K562 (cell line): ENCODE measurements at regions not wholly inside any gene's neighbourhood (a gene's known extent, or its start where the extent isn't known, plus 50 kb on each side); places are given as distances from the start of the nearest gene placed in this dataset.

ENCODE experiments used
- ATAC-seq: fragments of 200-7000 bp; cut with Tn5 transposase; 3 replicates; pipeline ENCODE4 v1.9.1; 2020; ENCODE audit warnings: moderate library complexity
- BruUV-seq: library from RNA; stranded (reverse); fragments of 400-500 nt; replicated peaks from 2 replicates; lab custom pipeline; 2021; lab: Mats Ljungman, UMichigan
- CTCF ChIA-PET: fragments of 300-600 bp; formaldehyde crosslinking; extraction: SDS; loops from one replicate; lab custom pipeline; 2021; ENCODE audit warnings: low intra/inter-chr PET ratio; lab: Yijun Ruan, JAX
- POLR2A ChIA-PET: fragments of 300-600, 350-650 bp; sonication (Branson Sonifier 250); formaldehyde crosslinking; extraction: SDS; loops from one replicate; lab custom pipeline; 2021; ENCODE audit warnings: antibody characterized with exemption, inconsistent platforms; lab: Yijun Ruan, JAX
- DNase-seq, 4 experiments: peaks; one replicate each; pipeline versions ENCODE4 v3.0.0 to v3.0.0-alpha.2; 2011 to 2018; ENCODE audit warnings: low spot score in 3 of 4, mixed read lengths in 3 of 4; ENCODE audit errors: extremely low read depth in 1 of 4
- FAIRE-seq: peaks from 2 replicates; lab custom pipeline; 2011; peaks lifted over from hg19 to GRCh38; lab: Jason Lieb, UNC
- H2AFZ ChIP-seq: 2 replicates; pipeline ENCODE4 v1.6.0; 2011; ENCODE audit warnings: low read depth, low read length, control low read depth, inconsistent platforms
- H3K27ac ChIP-seq: fragments of 200-600 bp; 3 replicates; pipeline ENCODE4 v1.8.0; 2011; ENCODE audit warnings: low read depth, mild to moderate bottlenecking, control low read depth, inconsistent platforms, low read length, moderate library complexity, mixed read lengths; ENCODE audit errors: extremely low read depth
- H3K27me3 ChIP-seq, 2 experiments: fragments of 300-600 bp in 1 of 2; 2 replicates in 1 of 2; 3 replicates in 1 of 2; pipeline versions ENCODE4 v1.6.0 to v1.8.0; 2011; ENCODE audit warnings: inconsistent platforms in 2 of 2, low read length in 2 of 2, mild to moderate bottlenecking in 1 of 2, mixed read lengths in 1 of 2, moderate library complexity in 1 of 2; ENCODE audit not compliant: control insufficient read depth in 2 of 2, insufficient read depth in 2 of 2
- H3K36me3 ChIP-seq: fragments of 300-600 bp; 3 replicates; pipeline ENCODE4 v1.8.0; 2011; ENCODE audit warnings: mild to moderate bottlenecking, low read length, inconsistent platforms; ENCODE audit not compliant: control insufficient read depth, insufficient read depth
- H3K4me1 ChIP-seq, 2 experiments: fragments of 200-600 bp in 1 of 2; replicated peaks in 1 of 2; 2 replicates in 1 of 2; 3 replicates in 1 of 2; pipeline versions ENCODE4 v1.5.1 to v1.8.0; 2011; ENCODE audit warnings: inconsistent platforms in 2 of 2, low read length in 2 of 2, mild to moderate bottlenecking in 1 of 2, mixed read lengths in 1 of 2, moderate library complexity in 1 of 2; ENCODE audit not compliant: control insufficient read depth in 2 of 2, insufficient read depth in 2 of 2
- H3K4me2 ChIP-seq: 2 replicates; pipeline ENCODE4 v1.6.1; 2011; ENCODE audit warnings: low read length, control low read depth, inconsistent platforms, mixed read lengths; ENCODE audit not compliant: insufficient read depth
- H3K4me3 ChIP-seq: fragments of 200-600 bp; sonication (generic), shearing (Covaris generic); 2 replicates; pipeline ENCODE4 v1.5.1; 2016; ENCODE audit warnings: control low read depth, inconsistent platforms
- H3K79me2 ChIP-seq: fragments of 200-600 bp; 3 replicates; pipeline ENCODE4 v1.8.0; 2011; ENCODE audit warnings: low read length, inconsistent platforms; ENCODE audit not compliant: control insufficient read depth, insufficient read depth
- H3K9ac ChIP-seq, 2 experiments: 2 replicates each; pipeline versions ENCODE4 v1.6.0 to v1.6.1; 2011; ENCODE audit warnings: low read depth in 2 of 2, low read length in 2 of 2, control low read depth in 1 of 2, inconsistent platforms in 1 of 2, mild to moderate bottlenecking in 1 of 2, mixed read lengths in 1 of 2; ENCODE audit not compliant: insufficient read depth in 1 of 2
- H3K9me1 ChIP-seq: one replicate; pipeline ENCODE4 v1.6.0; 2011; ENCODE audit warnings: inconsistent platforms, mild to moderate bottlenecking, low read length, moderate library complexity; ENCODE audit not compliant: control insufficient read depth, insufficient read depth
- H3K9me3 ChIP-seq: replicated peaks from 2 replicates; pipeline ENCODE4 v1.5.1; 2011; ENCODE audit warnings: low read depth, low read length, inconsistent platforms; ENCODE audit not compliant: control insufficient read depth, insufficient read depth
- H4K20me1 ChIP-seq: replicated peaks from 2 replicates; pipeline ENCODE4 v1.6.1; 2011; ENCODE audit warnings: low read length, inconsistent platforms, mixed read lengths; ENCODE audit not compliant: control insufficient read depth, insufficient read depth
- HNRNPK ChIP-seq: fragments of 200-400 bp; formaldehyde crosslinking; IDR thresholded peaks from one replicate; pipeline ENCODE4 v1.6.1; 2018; ENCODE audit warnings: mild to moderate bottlenecking, low read depth, low read length; ENCODE audit not compliant: poor library complexity, severe bottlenecking
- MEF2D ChIP-seq: conservative IDR thresholded peaks from 2 replicates; pipeline ENCODE4 v1.6.1; 2016; ENCODE audit warnings: low read depth, missing genetic modification characterization, missing compliant biosample characterization
- NBN ChIP-seq: fragments of 450-650 bp; IDR thresholded peaks from 2 replicates; pipeline ENCODE4 v1.6.1; 2016; ENCODE audit warnings: low read depth, mild to moderate bottlenecking
- NKRF ChIP-seq: fragments of 450-650 bp; IDR thresholded peaks from 2 replicates; pipeline ENCODE4 v1.6.1; 2016; ENCODE audit warnings: borderline replicate concordance
- POLR2AphosphoS2 ChIP-seq: IDR thresholded peaks from 2 replicates; pipeline ENCODE4 v1.6.1; 2012; ENCODE audit warnings: low read length, improper control_type of control experiment
- RFX7 ChIP-seq: fragments of 250-450 bp; sonication (Bioruptor Pico); IDR thresholded peaks from 2 replicates; pipeline ENCODE4 v1.5.1; 2021; ENCODE audit warnings: mild to moderate bottlenecking
- SMAD3 ChIP-seq: fragments of 450-650 bp; formaldehyde crosslinking; conservative IDR thresholded peaks from 2 replicates; pipeline ENCODE4 v1.4.0; 2020; ENCODE audit warnings: mild to moderate bottlenecking
- ZBTB8A ChIP-seq: fragments of 450-650 bp; IDR thresholded peaks from 2 replicates; pipeline ENCODE4 v1.6.1; 2018; ENCODE audit warnings: mild to moderate bottlenecking, moderate library complexity; ENCODE audit not compliant: partially characterized antibody
- ZNF12 ChIP-seq: sonication (generic); formaldehyde crosslinking; IDR thresholded peaks from 2 replicates; pipeline ENCODE4 v1.4.0; 2020; ENCODE audit warnings: mild to moderate bottlenecking, missing genetic modification reagents
- ZNF280A ChIP-seq: fragments of 450-650 bp; IDR thresholded peaks from 2 replicates; pipeline ENCODE4 v1.6.1; 2018; ENCODE audit warnings: mild to moderate bottlenecking, low read depth; ENCODE audit not compliant: partially characterized antibody
- ZNF407 ChIP-seq: fragments of 450-650 bp; IDR thresholded peaks from 2 replicates; pipeline ENCODE4 v1.6.1; 2016; ENCODE audit warnings: low read depth
- whole genome bisulfite sequencing: fragments of 100-300 bp; shearing (Covaris generic); methylation state at CpG from one replicate; pipeline ENCODE4 v1.1.6; 2016; ENCODE audit warnings: low coverage, mixed read lengths; ENCODE audit not compliant: insufficient coverage; ENCODE audit errors: missing lambda C conversion rate; 5-methylcytosine and 5-hydroxymethylcytosine counted together
- in situ Hi-C: fragments of 300-500 bp; cut with MboI; formaldehyde crosslinking; loops from 4 replicates; pipeline ENCODE4 v1.15.0; 2018; ENCODE audit warnings: inconsistent platforms, mixed read lengths
- intact Hi-C: fragments of 100-400 bp; cut with micrococcal nuclease; formaldehyde crosslinking; loops from 2 replicates; pipeline ENCODE4 v1.14.2; 2022

- H3K9ac ChIP-seq = no peak overlapping the region
- no peak overlapping the region for H3K4me2 ChIP-seq
- POLR2A ChIA-PET = interaction anchor here (0.6 kb wide), 1 partner anchor 49 kb away, joined by 4 read pairs; no protein-coding TSS in a partner anchor
- intact Hi-C loops (no loop called here), in situ Hi-C loops (no loop called here)
- FAIRE-seq (no peak), ATAC-seq (no peak), DNase-seq (no peak)
- no peak overlapping the region for H2AFZ ChIP-seq
- H3K9me3 ChIP-seq = no peaks in the 10 kb centered on the region
- no peaks in the 10 kb centered on the region for H3K9me1 ChIP-seq
- CTCF ChIA-PET = no interaction called here
- H3K27me3 ChIP-seq = no peaks in the 10 kb centered on the region
- H3K4me3 ChIP-seq = no peak overlapping the region
- BruUV-seq = no TSS peak
- no peaks in the 10 kb centered on the region for H3K36me3 ChIP-seq
- no peaks in the 10 kb centered on the region for H3K79me2 ChIP-seq
- 43% methylated on average over 6 of the region's 8 CpGs for WGBS
- no peak overlapping the region for H3K27ac ChIP-seq
- no peaks in the 10 kb centered on the region for H4K20me1 ChIP-seq
- no peaks in the 10 kb centered on the region; a peak in 1 of 5 replicates for H3K4me1 ChIP-seq
- no peak for TF ChIP-seq ZNF12 (CRISPR knock-in tag)
- TF ChIP-seq ZNF280A = no peak
- TF ChIP-seq POLR2AphosphoS2 = no peak
- TF ChIP-seq ZBTB8A = no peak
- TF ChIP-seq RFX7 = no peak
- TF ChIP-seq NKRF = no peak
- TF ChIP-seq NBN = no peak
- TF ChIP-seq MEF2D (tag) = no peak
- TF ChIP-seq SMAD3 (CRISPR knock-in tag) = no peak
- no peak for TF ChIP-seq HNRNPK
- TF ChIP-seq ZNF407 = no peak
These were observed 206.4 kb downstream of the HS3ST3A1 start for GRCh38 chr17:13395346-13395745.
